Aorta (tissue), 5 donors: ENCODE measurements at regions not wholly inside any gene's neighbourhood (a gene's known extent, or its start where the extent isn't known, plus 50 kb on each side); places are given as distances from the start of the nearest gene placed in this dataset.

ENCODE experiments used
- ATAC-seq: fragments of 200-7000 bp; cut with Tn5 transposase; one replicate; pipeline ENCODE4 v1.9.1; 2022; ENCODE audit warnings: moderate library complexity; ENCODE audit not compliant: low FRiP score
- DNase-seq, 2 donors: peaks; one replicate each; pipeline ENCODE4 v3.0.0-alpha.2; 2020
- H3K27ac ChIP-seq, 2 donors: one replicate each; pipeline ENCODE4 v1.5.1; 2013; ENCODE audit warnings: low read length in 2 of 2, mild to moderate bottlenecking in 2 of 2, moderate library complexity in 2 of 2, control low read depth in 1 of 2, inconsistent platforms in 1 of 2, low read depth in 1 of 2
- H3K27me3 ChIP-seq, 2 donors: one replicate each; pipeline ENCODE4 v1.6.1; 2013; ENCODE audit warnings: control low read depth in 1 of 2, low read length in 1 of 2, mild to moderate bottlenecking in 1 of 2, moderate library complexity in 1 of 2; ENCODE audit not compliant: insufficient read depth in 2 of 2, control insufficient read depth in 1 of 2
- H3K36me3 ChIP-seq, 2 donors: one replicate each; pipeline ENCODE4 v1.6.1; 2013; ENCODE audit warnings: control low read depth in 1 of 2, low read length in 1 of 2, mild to moderate bottlenecking in 1 of 2; ENCODE audit not compliant: insufficient read depth in 2 of 2, control insufficient read depth in 1 of 2
- H3K4me1 ChIP-seq, 2 donors: one replicate each; pipeline ENCODE4 v1.6.1; 2013; ENCODE audit warnings: low read length in 2 of 2, control low read depth in 1 of 2, mild to moderate bottlenecking in 1 of 2, moderate library complexity in 1 of 2; ENCODE audit not compliant: insufficient read depth in 2 of 2, control insufficient read depth in 1 of 2
- H3K4me3 ChIP-seq, 2 donors: one replicate each; pipeline ENCODE4 v1.5.1; 2013; ENCODE audit warnings: low read length in 2 of 2, control low read depth in 1 of 2, mild to moderate bottlenecking in 1 of 2
- H3K9me3 ChIP-seq: one replicate; pipeline ENCODE4 v1.6.1; 2013; ENCODE audit warnings: mild to moderate bottlenecking, low read length; ENCODE audit not compliant: control insufficient read depth
- WGBS, 2 donors: extraction: QIAGEN DNeasy Blood & Tissue Kit; methylation state at CpG; one replicate each; pipeline ENCODE4 v1.1.7; 2013; 5-methylcytosine and 5-hydroxymethylcytosine counted together
- intact Hi-C, 2 donors: fragments of 100-400 bp; cut with DNase I; formaldehyde crosslinking; loops; one replicate each; pipeline versions ENCODE4 v1.14.2 to v1.15.0; 2022
- donor health status: healthy with polysubstance abuse.
- donor health status: Bipolar disorder and iron deficiency.
- donor health status: DM: no; HTN: no; CAD: no.
- donor health status: DM: no; HTN: no; CAD: no.
- donor health status: DM: yes; HTN: yes; CAD: no.

GRCh38 chr2:38475567-38475881 is 98.5 kb upstream of the ATL2 start:
- no peak overlapping the region for H3K4me3 ChIP-seq
- intact Hi-C loops: no loop called here
- H3K27me3 ChIP-seq: no peaks in the 10 kb centered on the region
- 93 to 95% methylated on average over 3 of the region's 3 CpGs for WGBS, 2 donors
- peaks cover 4% of the 10 kb centered on the region for H3K9me3 ChIP-seq
- no peaks in the 10 kb centered on the region for H3K36me3 ChIP-seq
- no peak overlapping the region for H3K27ac ChIP-seq
- DNase-seq (no peak), ATAC-seq (no peak)
- no peaks in the 10 kb centered on the region for H3K4me1 ChIP-seq

- intact Hi-C loops: no loop called here
- Histone ChIP-seq H3K4me3 (no peak overlapping the region), H3K27ac (no peak overlapping the region), H3K27me3 (no peaks in the 10 kb centered on the region), H3K9me3 (no peaks in the 10 kb centered on the region), H3K4me1 (no peaks in the 10 kb centered on the region), H3K36me3 (no peaks in the 10 kb centered on the region)
- ATAC-seq: peak; percentile 15
- WGBS, 2 donors: 45 to 46% methylated on average over 6 of the region's 6 CpGs
- DNase-seq: no peak
These were observed 97.9 kb upstream of the ATL2 start for GRCh38 chr2:38474715-38475566.

GRCh38 chr2:38474021-38474456 is 97.0 kb upstream of the ATL2 start:
- Histone ChIP-seq H3K27me3 (no peaks in the 10 kb centered on the region), H3K4me1 (no peaks in the 10 kb centered on the region), H3K36me3 (no peaks in the 10 kb centered on the region), H3K4me3 (no peak overlapping the region), H3K9me3 (no peaks in the 10 kb centered on the region), H3K27ac (no peak overlapping the region)
- DNase-seq: no peak
- 60 to 61% methylated on average over 3 of the region's 3 CpGs for WGBS, 2 donors
- intact Hi-C loops: no loop called here
- ATAC-seq: no peak

- intact Hi-C loops: no loop called here
- Histone ChIP-seq H3K27ac (no peak overlapping the region), H3K36me3 (no peaks in the 10 kb centered on the region), H3K4me1 (no peaks in the 10 kb centered on the region), H3K4me3 (no peak overlapping the region), H3K27me3 (no peaks in the 10 kb centered on the region), H3K9me3 (no peaks in the 10 kb centered on the region)
- WGBS, 2 donors: 91 to 92% methylated on average over 5 of the region's 5 CpGs
- DNase-seq (no peak), ATAC-seq (no peak)
These were observed 96.4 kb upstream of the ATL2 start for GRCh38 chr2:38473333-38474005.

GRCh38 chr2:38470115-38470514 is 93.0 kb upstream of the ATL2 start:
- intact Hi-C loops: no loop called here
- Histone ChIP-seq H3K27me3 (no peaks in the 10 kb centered on the region), H3K36me3 (no peaks in the 10 kb centered on the region), H3K4me3 (no peak overlapping the region), H3K27ac (no peak overlapping the region), H3K4me1 (no peaks in the 10 kb centered on the region), H3K9me3 (no peaks in the 10 kb centered on the region)
- ATAC-seq (no peak), DNase-seq (no peak)
- WGBS, 2 donors: 93% methylated on average over 3 of the region's 3 CpGs

- H3K4me3 ChIP-seq: no peak overlapping the region
- H3K27me3 ChIP-seq: no peaks in the 10 kb centered on the region
- H3K27ac ChIP-seq: peak overlapping the region in 1 of 2 donors; percentile 21
- WGBS, 2 donors: 27 to 29% methylated on average over 3 of the region's 3 CpGs
- DNase-seq (no peak), ATAC-seq (no peak)
- no peaks in the 10 kb centered on the region for H3K4me1 ChIP-seq
- no peaks in the 10 kb centered on the region for H3K36me3 ChIP-seq
- intact Hi-C loops: no loop called here
- H3K9me3 ChIP-seq: no peaks in the 10 kb centered on the region
These were observed 90.8 kb upstream of the ATL2 start for GRCh38 chr2:38467768-38468455.

- H3K36me3 ChIP-seq: no peaks in the 10 kb centered on the region
- H3K27me3 ChIP-seq: no peaks in the 10 kb centered on the region
- peaks cover 0 to 1% of the 10 kb centered on the region in 2 donors for H3K4me1 ChIP-seq
- no peaks in the 10 kb centered on the region for H3K9me3 ChIP-seq
- intact Hi-C loops: no loop called here
- DNase-seq (no peak), ATAC-seq (peak; percentile 39)
- 28 to 32% methylated on average over 11 of the region's 11 CpGs for WGBS, 2 donors
- H3K27ac ChIP-seq: peak overlapping the region; percentile 8 to 72
- no peak overlapping the region for H3K4me3 ChIP-seq
These were observed 90.0 kb upstream of the ATL2 start for GRCh38 chr2:38466876-38467767.

- no peaks in the 10 kb centered on the region for H3K9me3 ChIP-seq
- H3K27me3 ChIP-seq: no peaks in the 10 kb centered on the region
- H3K4me3 ChIP-seq: no peak overlapping the region
- no peak overlapping the region for H3K27ac ChIP-seq
- no peak for DNase-seq
- ATAC-seq: no peak
- intact Hi-C loops: no loop called here
- peaks cover 0 to 1% of the 10 kb centered on the region in 2 donors for H3K4me1 ChIP-seq
- WGBS, 2 donors: 92 to 93% methylated on average over 5 of the region's 5 CpGs
- H3K36me3 ChIP-seq: no peaks in the 10 kb centered on the region
These were observed 89.3 kb upstream of the ATL2 start for GRCh38 chr2:38466409-38466808.
